Left hindlimb (tissue), 1 donor: ENCODE measurements at regions not wholly inside any gene's neighbourhood (a gene's known extent, or its start where the extent isn't known, plus 50 kb on each side); places are given as distances from the start of the nearest gene placed in this dataset.
A peak's percentile ranks its signal among the peaks of the same experiment; 100 is the strongest.
"Not testable (repeated sequence)": the region's sequence is repeated elsewhere in the genome, so short reads cannot be mapped to it uniquely, and the experiment has no call there.

ENCODE experiments used
- DNase-seq: peaks from one replicate; pipeline ENCODE4 v3.0.0-alpha.2; 2018

GRCh38 chr21:34219334-34220060 is 144.3 kb upstream of the KCNE2 start:
- no peak for DNase-seq

GRCh38 chr21:34220556-34221195 is 143.1 kb upstream of the KCNE2 start:
- no peak for DNase-seq

GRCh38 chr21:34221331-34222030 is 142.3 kb upstream of the KCNE2 start:
- no peak for DNase-seq

GRCh38 chr21:34222031-34222335 is 141.8 kb upstream of the KCNE2 start:
- no peak for DNase-seq

- DNase-seq, result no peak
Observed at GRCh38 chr21:34223376-34223775, 140.4 kb upstream of the KCNE2 start.

GRCh38 chr21:34227386-34227852 is 136.4 kb upstream of the KCNE2 start:
- no peak for DNase-seq

- no peak for DNase-seq
Observed at GRCh38 chr21:34228792-34229191, 135.0 kb upstream of the KCNE2 start.

- DNase-seq, result no peak
Observed at GRCh38 chr21:34229353-34229752, 134.5 kb upstream of the KCNE2 start.

- DNase-seq, result not testable (repeated sequence)
Observed at GRCh38 chr21:34233741-34234140, 130.1 kb upstream of the KCNE2 start.

GRCh38 chr21:34235514-34235913 is 128.3 kb upstream of the KCNE2 start:
- no peak for DNase-seq

GRCh38 chr21:34242973-34243372 is 120.8 kb upstream of the KCNE2 start:
- no peak for DNase-seq

GRCh38 chr21:34243562-34243961 is 120.2 kb upstream of the KCNE2 start:
- no peak for DNase-seq

GRCh38 chr21:34252751-34253150 is 111.1 kb upstream of the KCNE2 start:
- DNase-seq, result no peak

GRCh38 chr21:34255073-34255472 is 108.7 kb upstream of the KCNE2 start:
- no peak for DNase-seq

- no peak for DNase-seq
Observed at GRCh38 chr21:34260277-34261008, 103.4 kb upstream of the KCNE2 start.

- DNase-seq, result peak; percentile 36
Observed at GRCh38 chr21:34261841-34262468, 101.9 kb upstream of the KCNE2 start.

GRCh38 chr21:34262469-34262845 is 101.3 kb upstream of the KCNE2 start:
- no peak for DNase-seq

- DNase-seq, result no peak
Observed at GRCh38 chr21:34263629-34264028, 100.2 kb upstream of the KCNE2 start.

GRCh38 chr21:34266351-34266750 is 97.5 kb upstream of the KCNE2 start:
- no peak for DNase-seq

- DNase-seq, result no peak
Observed at GRCh38 chr21:34268493-34268892, 95.3 kb upstream of the KCNE2 start.

GRCh38 chr21:34270411-34270810 is 93.4 kb upstream of the KCNE2 start:
- no peak for DNase-seq

- DNase-seq, result no peak
Observed at GRCh38 chr21:34271189-34271851, 92.5 kb upstream of the KCNE2 start.
